GM13977 (cell line): ENCODE measurements at regions not wholly inside any gene's neighbourhood (a gene's known extent, or its start where the extent isn't known, plus 50 kb on each side); places are given as distances from the start of the nearest gene placed in this dataset.
A peak's percentile ranks its signal among the peaks of the same experiment; 100 is the strongest.

Source experiments
- DNase-seq: peaks from one replicate; pipeline ENCODE4 v3.0.0; 2012; ENCODE audit warnings: low spot score
- CTCF ChIP-seq: IDR thresholded peaks from 2 replicates; pipeline ENCODE4 v1.5.1; 2012; ENCODE audit warnings: mild to moderate bottlenecking, control low read depth; ENCODE audit not compliant: insufficient read depth; ENCODE audit errors: extremely low read depth, missing control alignments
- in situ Hi-C: fragments of 300-500 bp; cut with MboI; formaldehyde crosslinking; loops from one replicate; pipeline ENCODE4 v1.12.0; 2022; ENCODE audit warnings: low sequenced_read_pairs, low pct_unique_long_range_greater_than_20kb, mixed read lengths, inconsistent platforms; ENCODE audit not compliant: unreplicated experiment

- DNase-seq = no peak
- TF ChIP-seq CTCF = no peak
- in situ Hi-C loops = no loop called here
These were observed 506.8 kb upstream of the VRK2 start for GRCh38 chr2:57539761-57540160.

GRCh38 chr2:57542081-57542480 is 504.5 kb upstream of the VRK2 start:
- no peak for DNase-seq
- TF ChIP-seq CTCF = no peak
- in situ Hi-C loops = no loop called here

- no peak for DNase-seq
- no peak for TF ChIP-seq CTCF
- in situ Hi-C loops = no loop called here
These were observed 503.4 kb upstream of the VRK2 start for GRCh38 chr2:57543211-57543610.

GRCh38 chr2:57544624-57545023 is 502.0 kb upstream of the VRK2 start:
- in situ Hi-C loops = no loop called here
- TF ChIP-seq CTCF = no peak
- no peak for DNase-seq

GRCh38 chr2:57546478-57546877 is 500.1 kb upstream of the VRK2 start:
- no peak for TF ChIP-seq CTCF
- no peak for DNase-seq
- in situ Hi-C loops = no loop called here

- in situ Hi-C loops = no loop called here
- peak; percentile 3 for DNase-seq
- peak; percentile 67 for TF ChIP-seq CTCF
These were observed 496.9 kb upstream of the VRK2 start for GRCh38 chr2:57549642-57550102.

GRCh38 chr2:57550912-57551311 is 495.7 kb upstream of the VRK2 start:
- DNase-seq = no peak
- TF ChIP-seq CTCF = no peak
- in situ Hi-C loops = no loop called here
